IPS-15b (cell line): ENCODE measurements at regions not wholly inside any gene's neighbourhood (a gene's known extent, or its start where the extent isn't known, plus 50 kb on each side); places are given as distances from the start of the nearest gene placed in this dataset.
"Not testable (repeated sequence)": the region's sequence is repeated elsewhere in the genome, so short reads cannot be mapped to it uniquely, and the experiment has no call there.

ENCODE experiments used
- H3K27me3 ChIP-seq: one replicate; pipeline ENCODE4 v1.6.1; 2013; ENCODE audit warnings: low read length; ENCODE audit not compliant: control insufficient read depth, insufficient read depth
- H3K36me3 ChIP-seq: one replicate; pipeline ENCODE4 v1.6.1; 2013; ENCODE audit warnings: low read length; ENCODE audit not compliant: control insufficient read depth, insufficient read depth
- H3K4me1 ChIP-seq: one replicate; pipeline ENCODE4 v1.6.1; 2013; ENCODE audit warnings: mild to moderate bottlenecking, low read length; ENCODE audit not compliant: control insufficient read depth, insufficient read depth
- H3K4me3 ChIP-seq: one replicate; pipeline ENCODE4 v1.5.1; 2013; ENCODE audit warnings: low read depth, low read length
- H3K9ac ChIP-seq: one replicate; pipeline ENCODE4 v1.6.1; 2013; ENCODE audit warnings: low read depth, mild to moderate bottlenecking, low read length
- H3K9me3 ChIP-seq: one replicate; pipeline ENCODE4 v1.6.1; 2013; ENCODE audit warnings: mild to moderate bottlenecking, low read length; ENCODE audit not compliant: control insufficient read depth, insufficient read depth

DNA sequence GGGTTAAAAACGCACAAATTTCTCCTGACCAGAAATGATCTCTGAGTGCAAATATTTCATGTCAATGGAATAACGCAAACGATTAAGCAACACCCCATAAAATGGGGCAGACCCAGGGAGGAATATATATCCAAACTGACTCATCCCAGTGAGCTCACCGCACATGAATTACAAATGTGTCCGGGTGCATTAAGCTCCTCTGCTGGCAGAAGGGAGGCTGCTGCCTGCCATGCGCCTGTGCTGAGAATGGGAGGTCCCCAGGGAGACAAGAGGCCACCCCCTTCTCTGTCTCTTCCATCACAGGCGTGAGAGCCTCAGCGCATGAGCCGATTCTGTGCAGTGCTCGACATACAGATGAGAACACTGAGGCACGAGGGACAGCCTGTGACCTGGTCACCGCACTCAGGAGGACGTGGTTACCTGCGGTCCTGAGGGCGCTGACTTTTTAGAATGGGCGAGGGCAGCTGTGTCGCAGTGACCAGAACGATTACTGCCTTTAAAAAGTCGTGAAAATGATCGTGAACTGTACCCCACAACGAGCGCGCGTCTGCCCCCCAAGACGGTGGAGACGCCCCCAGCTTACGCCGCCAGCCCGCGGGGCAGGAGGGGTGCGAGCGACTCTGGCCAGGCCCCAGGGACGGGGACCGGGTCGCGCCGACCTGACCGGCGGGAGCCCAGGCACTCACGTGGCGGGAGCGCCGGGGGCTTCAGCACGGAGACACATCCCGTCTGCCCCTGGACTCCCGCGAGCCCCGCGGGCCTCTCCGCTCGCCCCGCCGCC lies 188.5 kb downstream of the ADRA2C start:
- not testable (repeated sequence) for H3K36me3 ChIP-seq, H3K27me3 ChIP-seq, H3K4me1 ChIP-seq, H3K9me3 ChIP-seq, H3K9ac ChIP-seq
- H3K4me3 ChIP-seq = peak overlapping the region; percentile 71

GRCh38 chr4:3955321-3956164 lies 189.4 kb downstream of the ADRA2C start:
- H3K9me3 ChIP-seq, H3K9ac ChIP-seq, H3K4me1 ChIP-seq, H3K36me3 ChIP-seq, H3K27me3 ChIP-seq: not testable (repeated sequence)
- H3K4me3 ChIP-seq = peak overlapping the region; percentile 71

DNA sequence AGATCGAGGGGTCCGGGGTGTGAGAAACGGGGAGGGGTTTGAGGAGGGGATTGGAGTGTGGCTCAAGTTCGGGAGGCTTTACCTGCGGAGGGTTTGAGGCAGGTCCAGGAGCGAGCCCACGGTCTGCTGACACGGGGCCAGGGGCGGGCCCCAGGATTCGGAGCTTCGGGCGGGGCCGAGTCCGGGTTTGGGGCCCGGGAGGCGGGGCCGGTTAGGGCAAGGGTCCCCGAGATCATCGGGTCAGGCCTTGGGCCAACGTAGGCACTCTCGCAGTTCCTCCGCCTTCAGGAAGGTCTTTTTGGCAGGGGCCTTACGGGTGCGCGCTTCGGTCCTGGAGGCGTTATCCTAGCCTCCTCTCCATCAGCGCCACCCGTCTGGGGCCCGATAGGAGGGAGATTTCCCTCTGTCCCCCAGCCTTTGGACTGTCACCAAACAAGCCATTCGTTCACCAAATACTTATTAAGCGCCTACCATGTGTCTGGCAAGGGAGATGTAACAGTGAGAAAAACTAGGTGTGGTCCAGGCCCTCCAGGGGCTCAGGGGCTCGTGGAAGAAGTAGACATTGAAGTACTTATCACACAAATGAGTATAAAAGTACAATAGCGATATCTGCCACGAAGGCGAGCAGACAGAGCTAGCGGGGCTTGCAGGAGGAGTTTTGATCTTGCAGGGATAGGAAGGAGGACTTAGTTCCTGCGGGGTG lies 190.1 kb downstream of the ADRA2C start:
- H3K9ac ChIP-seq, H3K4me1 ChIP-seq: not testable (repeated sequence)

GRCh38 chr4:3961091-3961672 lies 195.0 kb downstream of the ADRA2C start:
- not testable (repeated sequence) for H3K4me3 ChIP-seq, H3K4me1 ChIP-seq, H3K9me3 ChIP-seq, H3K9ac ChIP-seq, H3K27me3 ChIP-seq, H3K36me3 ChIP-seq

More for the DNA sequence above, 190.1 kb downstream of the ADRA2C start:
- H3K9me3 ChIP-seq, H3K36me3 ChIP-seq, H3K27me3 ChIP-seq: not testable (repeated sequence)
- H3K4me3 ChIP-seq = peak overlapping the region; percentile 30

GRCh38 chr4:3964572-3965278 lies 198.5 kb downstream of the ADRA2C start:
- H3K9ac ChIP-seq, H3K9me3 ChIP-seq: not testable (repeated sequence)

GRCh38 chr4:3967204-3967603 lies 201.0 kb downstream of the ADRA2C start:
- H3K9ac ChIP-seq, H3K4me1 ChIP-seq, H3K4me3 ChIP-seq, H3K27me3 ChIP-seq, H3K36me3 ChIP-seq, H3K9me3 ChIP-seq: not testable (repeated sequence)

More at GRCh38 chr4:3964572-3965278, 198.5 kb downstream of the ADRA2C start:
- H3K4me3 ChIP-seq, H3K36me3 ChIP-seq, H3K27me3 ChIP-seq, H3K4me1 ChIP-seq: not testable (repeated sequence)

DNA sequence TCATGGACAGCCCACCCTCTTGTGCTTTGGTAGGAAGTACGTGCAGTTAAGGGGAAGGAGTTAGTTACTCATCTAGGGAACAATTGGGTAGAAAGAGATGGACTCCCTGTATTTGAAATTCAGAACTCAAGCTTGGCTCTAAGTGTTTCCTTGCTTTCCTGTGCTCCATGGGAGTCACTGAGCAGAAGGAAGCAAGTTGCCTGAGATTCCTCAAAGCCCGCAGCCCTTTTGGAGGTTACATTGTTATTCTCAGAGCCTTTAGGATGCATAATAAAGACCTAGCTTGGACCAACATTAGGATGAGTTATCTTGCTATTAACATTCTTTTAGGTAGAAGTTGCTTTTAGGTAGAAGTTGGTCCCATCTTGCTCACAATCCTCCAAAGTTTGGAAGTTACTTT lies 206.4 kb downstream of the ADRA2C start:
- not testable (repeated sequence) for H3K9ac ChIP-seq, H3K36me3 ChIP-seq, H3K4me3 ChIP-seq, H3K9me3 ChIP-seq, H3K27me3 ChIP-seq, H3K4me1 ChIP-seq

GRCh38 chr4:3973581-3974200 lies 207.5 kb downstream of the ADRA2C start:
- not testable (repeated sequence) for H3K36me3 ChIP-seq, H3K9me3 ChIP-seq, H3K4me3 ChIP-seq, H3K27me3 ChIP-seq, H3K9ac ChIP-seq, H3K4me1 ChIP-seq

GRCh38 chr4:3983518-3984125 lies 217.4 kb downstream of the ADRA2C start:
- not testable (repeated sequence) for H3K4me3 ChIP-seq, H3K27me3 ChIP-seq, H3K9ac ChIP-seq, H3K9me3 ChIP-seq, H3K4me1 ChIP-seq, H3K36me3 ChIP-seq

DNA sequence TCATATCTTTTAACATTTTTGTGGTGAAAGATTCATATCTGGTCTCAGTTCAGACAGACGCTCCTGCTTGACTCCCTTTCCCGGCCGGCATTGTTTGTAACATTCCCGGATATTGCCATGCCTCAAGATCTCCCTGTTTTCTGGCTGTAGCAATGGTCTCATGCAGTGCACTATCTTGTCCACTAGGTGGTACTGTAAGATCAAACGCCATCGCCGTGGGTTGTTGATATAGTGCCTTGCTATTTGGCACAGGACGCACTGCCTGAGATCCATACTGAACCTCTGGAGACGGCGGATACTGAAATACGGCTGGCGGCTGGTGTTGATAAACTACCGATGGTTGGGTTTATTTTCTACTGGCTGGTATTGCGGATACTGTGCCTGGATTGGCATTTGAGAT lies 218.6 kb downstream of the ADRA2C start:
- not testable (repeated sequence) for H3K4me1 ChIP-seq, H3K9me3 ChIP-seq, H3K4me3 ChIP-seq, H3K36me3 ChIP-seq, H3K9ac ChIP-seq, H3K27me3 ChIP-seq

DNA sequence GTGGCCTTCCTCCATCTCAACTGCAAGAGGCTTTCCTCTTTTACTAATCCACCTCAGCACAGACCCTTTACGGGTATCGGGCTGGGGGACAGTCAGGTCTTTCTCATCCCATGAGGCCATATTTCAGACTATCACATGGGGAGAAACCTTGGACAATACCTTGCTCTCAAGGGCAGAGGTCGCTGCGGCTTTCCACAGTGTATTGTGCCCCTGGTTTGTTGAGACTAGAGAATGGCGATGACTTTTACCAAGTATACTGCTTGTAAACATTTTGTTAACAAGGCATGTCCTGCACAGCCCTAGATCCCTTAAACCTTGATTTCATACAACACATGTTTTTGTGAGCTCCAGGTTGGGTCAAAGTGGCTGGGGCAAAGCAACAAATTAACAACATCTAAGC lies 220.2 kb downstream of the ADRA2C start:
- H3K4me3 ChIP-seq, H3K9me3 ChIP-seq, H3K9ac ChIP-seq, H3K4me1 ChIP-seq, H3K36me3 ChIP-seq, H3K27me3 ChIP-seq: not testable (repeated sequence)
